Dedifferentiated amniotic fluid mesenchymal stem cell (primary cell): ENCODE measurements at regions not wholly inside any gene's neighbourhood (a gene's known extent, or its start where the extent isn't known, plus 50 kb on each side); places are given as distances from the start of the nearest gene placed in this dataset.

Experiments
- DNase-seq: peaks from one replicate; pipeline ENCODE4 v3.0.0-alpha.2; 2016; ENCODE audit errors: extremely low spot score

- no peak for DNase-seq
Measured at GRCh38 chr14:58783792-58784511, 146.2 kb downstream of the DACT1 start.

GRCh38 chr14:58784931-58785330 is 147.2 kb downstream of the DACT1 start:
- DNase-seq: no peak

GRCh38 chr14:58785701-58786100 is 147.9 kb downstream of the DACT1 start:
- no peak for DNase-seq

GRCh38 chr14:58787592-58787991 is 149.8 kb downstream of the DACT1 start:
- DNase-seq: no peak

- DNase-seq: no peak
Measured at GRCh38 chr14:58788655-58789503, 151.1 kb downstream of the DACT1 start.

GRCh38 chr14:58789736-58790135 is 152.0 kb downstream of the DACT1 start:
- DNase-seq: no peak

GRCh38 chr14:58792416-58792815 is 154.7 kb downstream of the DACT1 start:
- no peak for DNase-seq

GRCh38 chr14:58793131-58793740 is 155.5 kb downstream of the DACT1 start:
- DNase-seq: no peak

GRCh38 chr14:58794993-58795762 is 157.4 kb downstream of the DACT1 start:
- no peak for DNase-seq

GRCh38 chr14:58796242-58797009 is 158.7 kb downstream of the DACT1 start:
- DNase-seq: no peak

GRCh38 chr14:58797010-58797429 is 159.3 kb downstream of the DACT1 start:
- no peak for DNase-seq

GRCh38 chr14:58798173-58798572 is 160.4 kb downstream of the DACT1 start:
- DNase-seq: no peak

GRCh38 chr14:58801086-58801485 is 163.3 kb downstream of the DACT1 start:
- DNase-seq: no peak

- no peak for DNase-seq
Measured at GRCh38 chr14:58805057-58805456, 167.3 kb downstream of the DACT1 start.

- DNase-seq: no peak
Measured at GRCh38 chr14:58805605-58806409, 168.0 kb downstream of the DACT1 start.

GRCh38 chr14:58807191-58807590 is 169.4 kb downstream of the DACT1 start:
- DNase-seq: no peak

GRCh38 chr14:58808828-58809227 is 171.1 kb downstream of the DACT1 start:
- peak; percentile 59 for DNase-seq

- DNase-seq: no peak
Measured at GRCh38 chr14:58809520-58809919, 171.8 kb downstream of the DACT1 start.

GRCh38 chr14:58812050-58812910 is 174.5 kb downstream of the DACT1 start:
- DNase-seq: no peak
